ENCODE measurements at regions not wholly inside any gene's neighbourhood (a gene's known extent, or its start where the extent isn't known, plus 50 kb on each side); places are given as distances from the start of the nearest gene placed in this dataset.

GRCh38 chr3:20317616-20318015, 131.6 kb upstream of the SGO1 start:
- DNase-seq: no peak
- TF ChIP-seq, protein P1, sequence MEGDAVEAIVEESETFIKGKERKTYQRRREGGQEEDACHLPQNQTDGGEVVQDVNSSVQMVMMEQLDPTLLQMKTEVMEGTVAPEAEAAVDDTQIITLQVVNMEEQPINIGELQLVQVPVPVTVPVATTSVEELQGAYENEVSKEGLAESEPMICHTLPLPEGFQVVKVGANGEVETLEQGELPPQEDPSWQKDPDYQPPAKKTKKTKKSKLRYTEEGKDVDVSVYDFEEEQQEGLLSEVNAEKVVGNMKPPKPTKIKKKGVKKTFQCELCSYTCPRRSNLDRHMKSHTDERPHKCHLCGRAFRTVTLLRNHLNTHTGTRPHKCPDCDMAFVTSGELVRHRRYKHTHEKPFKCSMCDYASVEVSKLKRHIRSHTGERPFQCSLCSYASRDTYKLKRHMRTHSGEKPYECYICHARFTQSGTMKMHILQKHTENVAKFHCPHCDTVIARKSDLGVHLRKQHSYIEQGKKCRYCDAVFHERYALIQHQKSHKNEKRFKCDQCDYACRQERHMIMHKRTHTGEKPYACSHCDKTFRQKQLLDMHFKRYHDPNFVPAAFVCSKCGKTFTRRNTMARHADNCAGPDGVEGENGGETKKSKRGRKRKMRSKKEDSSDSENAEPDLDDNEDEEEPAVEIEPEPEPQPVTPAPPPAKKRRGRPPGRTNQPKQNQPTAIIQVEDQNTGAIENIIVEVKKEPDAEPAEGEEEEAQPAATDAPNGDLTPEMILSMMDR (conservative IDR thresholded peaks at IDR 0.05): no peak
- peaks cover 0 to 6% (median 0%) of the 10 kb centered on the region in 3 experiments; a peak in 3 of 7 replicates for H3K36me3 Mint-ChIP-seq (ENCODE audit: insufficient read depth in 1 of 3, low read depth in 3 of 3)
- Histone ChIP-seq H3K23ac (ENCODE audit: insufficient read length, low read depth, low read length) (no peak overlapping the region), H2BK20ac (ENCODE audit: low read depth, low read length, poor library complexity, severe bottlenecking) (no peak overlapping the region), H4K5ac (ENCODE audit: insufficient read length, low read depth, low read length) (no peak overlapping the region), H3K27ac (ENCODE audit: insufficient read length, low read depth, low read length) (no peak overlapping the region), H3K79me1 (ENCODE audit: insufficient read depth, low read depth, low read length, poor library complexity, severe bottlenecking) (no peaks in the 10 kb centered on the region), H3K23me2 (ENCODE audit: insufficient read length, low read depth, low read length, poor library complexity, severe bottlenecking) (no peaks in the 10 kb centered on the region), H3K27me3 (ENCODE audit: insufficient read depth, low read length) (no peaks in the 10 kb centered on the region), H3K4me1 (ENCODE audit: insufficient read depth, low read length) (no peaks in the 10 kb centered on the region), H3K56ac (ENCODE audit: insufficient read length, low read depth, low read length) (no peak overlapping the region), H3K79me2 (ENCODE audit: insufficient read depth, low read length) (no peaks in the 10 kb centered on the region), H3K4ac (ENCODE audit: low read depth, low read length) (no peak overlapping the region), H4K20me1 (ENCODE audit: control insufficient read depth, insufficient read depth, insufficient read length) (no peaks in the 10 kb centered on the region), H3K4me2 (ENCODE audit: insufficient read depth, insufficient read length, low read length) (no peak overlapping the region), H2BK5ac (ENCODE audit: insufficient read length, low read length) (no peak overlapping the region), H4K91ac (ENCODE audit: insufficient read length, low read depth, low read length) (no peak overlapping the region), H3T11ph (ENCODE audit: low read length) (no peak overlapping the region), H2BK12ac (ENCODE audit: insufficient read length, low read depth, low read length) (no peak overlapping the region), H4K8ac (replicated peaks; ENCODE audit: insufficient read length, low read depth, low read length) (no peak overlapping the region), H3K14ac (ENCODE audit: insufficient read depth, low read length) (no peak overlapping the region), H3K9me3 (ENCODE audit: control insufficient read depth, low read depth, low read length) (no peaks in the 10 kb centered on the region), H3K9ac (ENCODE audit: extremely low read depth, insufficient read length, low read length) (no peak overlapping the region), H2AFZ (ENCODE audit: low read length) (no peak overlapping the region), H3K18ac (ENCODE audit: insufficient read length, low read depth, low read length) (no peak overlapping the region), H2AK5ac (ENCODE audit: insufficient read length, low read length) (no peak overlapping the region), H2BK120ac (ENCODE audit: low read depth, low read length, poor library complexity, severe bottlenecking) (no peak overlapping the region), H2BK15ac (ENCODE audit: low read depth, low read length) (no peak overlapping the region)
- H3K4me3 Mint-ChIP-seq: no peak overlapping the region
- no peaks in the 10 kb centered on the region for H3K4me1 Mint-ChIP-seq
- H3K9me3 Mint-ChIP-seq: peaks cover 0 to 1% of the 10 kb centered on the region in 2 experiments; a peak in 1 of 5 replicates
- no peaks in the 10 kb centered on the region; the same call in 1 of the 2 replicates for H3K27me3 Mint-ChIP-seq (ENCODE audit: low read depth)
- no peak overlapping the region for H3K27ac Mint-ChIP-seq
- no CpG with 5 or more reads among the region's 3 CpGs for whole genome bisulfite sequencing (ENCODE audit: extremely low coverage, insufficient read length, low lambda C conversion rate)

All from H9 (cell line).